ENCODE measurements at regions not wholly inside any gene's neighbourhood (a gene's known extent, or its start where the extent isn't known, plus 50 kb on each side); places are given as distances from the start of the nearest gene placed in this dataset.
"Not testable (repeated sequence)": the region's sequence is repeated elsewhere in the genome, so short reads cannot be mapped to it uniquely, and the experiment has no call there.

DNA sequence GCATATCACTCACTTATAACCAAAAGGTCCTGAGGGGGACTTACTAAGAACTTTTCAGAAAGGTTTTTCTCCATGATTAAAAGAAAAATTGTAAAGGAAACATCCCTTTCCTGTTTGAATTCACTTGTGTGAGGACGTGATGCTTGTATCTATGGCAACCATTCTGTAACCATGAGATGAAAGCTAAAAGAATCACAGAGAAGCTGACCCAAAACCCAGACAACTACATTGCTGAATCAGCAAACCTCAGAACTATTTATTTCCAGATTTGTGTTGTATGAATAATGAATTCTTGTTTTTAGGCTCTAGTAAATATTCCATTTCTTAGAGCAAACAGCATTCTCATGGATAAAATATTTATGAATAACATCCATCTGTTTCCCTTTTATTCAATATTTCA, 91.2 kb downstream of the RCHY1 start:
- DNase-seq (ENCODE audit: low spot score in 2 of 2) = no peak
- no peak overlapping the region for H3K4me3 ChIP-seq (ENCODE audit: low read depth, poor library complexity, severe bottlenecking)
- intact Hi-C loops (cut with DNase I; ENCODE audit: low total_unique reads) = no loop called here
- TF ChIP-seq, protein P1, sequence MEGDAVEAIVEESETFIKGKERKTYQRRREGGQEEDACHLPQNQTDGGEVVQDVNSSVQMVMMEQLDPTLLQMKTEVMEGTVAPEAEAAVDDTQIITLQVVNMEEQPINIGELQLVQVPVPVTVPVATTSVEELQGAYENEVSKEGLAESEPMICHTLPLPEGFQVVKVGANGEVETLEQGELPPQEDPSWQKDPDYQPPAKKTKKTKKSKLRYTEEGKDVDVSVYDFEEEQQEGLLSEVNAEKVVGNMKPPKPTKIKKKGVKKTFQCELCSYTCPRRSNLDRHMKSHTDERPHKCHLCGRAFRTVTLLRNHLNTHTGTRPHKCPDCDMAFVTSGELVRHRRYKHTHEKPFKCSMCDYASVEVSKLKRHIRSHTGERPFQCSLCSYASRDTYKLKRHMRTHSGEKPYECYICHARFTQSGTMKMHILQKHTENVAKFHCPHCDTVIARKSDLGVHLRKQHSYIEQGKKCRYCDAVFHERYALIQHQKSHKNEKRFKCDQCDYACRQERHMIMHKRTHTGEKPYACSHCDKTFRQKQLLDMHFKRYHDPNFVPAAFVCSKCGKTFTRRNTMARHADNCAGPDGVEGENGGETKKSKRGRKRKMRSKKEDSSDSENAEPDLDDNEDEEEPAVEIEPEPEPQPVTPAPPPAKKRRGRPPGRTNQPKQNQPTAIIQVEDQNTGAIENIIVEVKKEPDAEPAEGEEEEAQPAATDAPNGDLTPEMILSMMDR (IDR thresholded peaks at IDR 0.05) = no peak
- no peak for TF ChIP-seq POLR2A (IDR thresholded peaks at IDR 0.05)
- WGBS, 2 donors = 14 to 29% methylated on average over 1 of the region's 1 CpG

DNA sequence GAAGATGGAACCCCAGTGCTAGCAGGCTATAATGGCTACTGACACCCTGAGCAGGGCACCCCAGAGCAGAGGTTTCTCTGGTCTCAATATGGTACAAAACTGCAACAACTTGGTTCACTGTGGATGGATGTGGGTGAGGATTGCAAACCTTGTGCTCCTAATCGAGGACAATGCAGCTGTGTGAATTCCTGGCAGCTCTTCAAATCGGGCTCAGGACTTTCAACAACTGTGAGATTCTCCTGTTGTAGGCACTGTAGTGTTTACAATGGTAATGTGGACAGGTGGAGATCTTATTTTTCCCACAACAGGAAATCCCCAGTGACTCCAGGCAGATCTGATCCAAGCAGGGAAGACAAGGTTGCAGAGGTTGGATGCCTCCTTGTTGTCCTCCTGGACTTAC, 101.5 kb downstream of the RCHY1 start:
- DNase-seq (ENCODE audit: low spot score in 2 of 2) = no peak
- H3K4me3 ChIP-seq (ENCODE audit: low read depth, poor library complexity, severe bottlenecking) = no peak overlapping the region
- 57 to 84% methylated on average over 2 of the region's 2 CpGs for WGBS, 2 donors
- TF ChIP-seq POLR2A (IDR thresholded peaks at IDR 0.05) = no peak
- TF ChIP-seq, protein P1 (IDR thresholded peaks at IDR 0.05) = no peak
- intact Hi-C loops (cut with DNase I; ENCODE audit: low total_unique reads) = no loop called here

DNA sequence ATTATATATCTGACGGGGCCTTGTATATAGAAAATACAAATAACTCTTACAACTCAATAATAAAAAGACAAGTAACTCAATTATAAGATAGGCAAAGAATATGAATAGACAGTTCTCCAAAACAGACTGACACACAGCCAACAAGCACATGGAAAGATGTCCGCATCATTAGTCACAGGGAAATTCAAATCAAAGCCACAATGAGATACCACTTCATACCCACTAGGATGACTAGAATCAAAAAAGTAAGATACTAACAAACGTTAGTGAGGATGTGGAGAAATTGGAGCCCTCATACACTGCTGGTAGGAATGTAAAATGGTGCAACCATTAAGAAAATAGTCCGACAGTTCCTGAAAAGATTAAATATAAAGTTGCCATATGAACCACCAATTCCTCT, 115.7 kb downstream of the RCHY1 start:
- no peak overlapping the region for H3K4me3 ChIP-seq (ENCODE audit: low read depth, poor library complexity, severe bottlenecking)
- no peak for DNase-seq (ENCODE audit: low spot score in 2 of 2)
- intact Hi-C loops (cut with DNase I; ENCODE audit: low total_unique reads) = no loop called here
- no peak for TF ChIP-seq POLR2A (IDR thresholded peaks at IDR 0.05)
- TF ChIP-seq, protein P1 (IDR thresholded peaks at IDR 0.05) = no peak
- WGBS, 2 donors = 83 to 85% methylated on average over 4 of the region's 4 CpGs

DNA sequence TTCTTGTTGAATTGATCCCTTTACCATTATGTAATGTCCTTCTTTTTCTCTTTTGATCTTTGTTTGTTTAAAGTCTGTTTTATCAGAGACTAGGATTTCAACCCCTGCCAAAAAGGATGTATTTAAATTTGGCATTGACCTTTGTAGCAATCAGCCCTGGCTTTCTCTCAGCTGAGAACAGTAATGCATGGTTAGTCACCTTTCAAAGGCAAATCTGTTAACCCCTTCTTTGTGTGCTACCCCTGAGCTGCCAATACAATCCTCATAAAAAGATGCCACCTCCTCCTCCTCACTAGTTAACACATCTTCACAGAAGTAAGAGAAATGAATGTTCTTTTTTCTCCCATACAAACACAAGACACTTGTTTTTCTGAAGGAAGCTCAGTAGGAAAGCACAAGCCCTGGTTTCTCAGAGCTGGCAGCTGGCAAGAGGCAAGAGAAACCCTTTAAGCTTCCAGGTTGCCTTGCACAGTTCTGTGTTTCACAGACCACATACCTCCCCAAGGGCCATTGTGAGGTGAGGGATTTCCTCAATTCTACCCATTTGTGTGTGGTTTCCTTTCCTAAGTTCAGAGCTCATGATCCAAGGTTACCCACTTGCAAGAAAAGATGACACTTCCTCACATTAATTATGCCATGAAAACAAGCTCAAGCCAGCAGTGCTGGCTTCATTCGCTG, 122.6 kb downstream of the RCHY1 start:
- WGBS, 2 donors = 67 to 69% methylated on average over 1 of the region's 1 CpG
- H3K4me3 ChIP-seq (ENCODE audit: low read depth, poor library complexity, severe bottlenecking) = no peak overlapping the region
- no peak for TF ChIP-seq POLR2A (IDR thresholded peaks at IDR 0.05)
- TF ChIP-seq, protein P1 (IDR thresholded peaks at IDR 0.05) = no peak
- intact Hi-C loops (cut with DNase I; ENCODE audit: low total_unique reads) = no loop called here
- no peak for DNase-seq (ENCODE audit: low spot score in 2 of 2)

DNA sequence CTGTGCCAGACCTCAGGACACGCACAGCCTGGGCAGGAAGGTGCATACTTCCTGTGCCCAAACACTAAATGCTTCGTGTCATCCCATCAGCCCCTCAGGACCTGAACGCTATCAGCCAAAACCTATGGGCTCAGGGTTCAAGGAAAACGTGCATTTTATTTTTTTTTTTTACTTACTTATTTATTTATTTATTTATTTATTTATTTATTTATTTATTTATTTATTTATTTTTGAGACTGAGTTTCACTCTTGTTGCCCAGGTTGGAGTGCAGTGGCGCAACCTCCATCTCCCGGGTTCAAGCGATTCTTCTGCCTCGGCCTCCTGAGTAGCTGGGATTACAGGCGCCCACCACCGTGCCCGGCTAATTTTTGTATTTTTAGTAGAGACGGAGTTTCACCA, 127.8 kb downstream of the RCHY1 start:
- 83 to 86% methylated on average over 11 to 12 of the region's 12 CpGs for WGBS, 2 donors
- DNase-seq (ENCODE audit: low spot score in 2 of 2); H3K4me3 ChIP-seq (ENCODE audit: low read depth, poor library complexity, severe bottlenecking); intact Hi-C loops (cut with DNase I; ENCODE audit: low total_unique reads): not testable (repeated sequence)

DNA sequence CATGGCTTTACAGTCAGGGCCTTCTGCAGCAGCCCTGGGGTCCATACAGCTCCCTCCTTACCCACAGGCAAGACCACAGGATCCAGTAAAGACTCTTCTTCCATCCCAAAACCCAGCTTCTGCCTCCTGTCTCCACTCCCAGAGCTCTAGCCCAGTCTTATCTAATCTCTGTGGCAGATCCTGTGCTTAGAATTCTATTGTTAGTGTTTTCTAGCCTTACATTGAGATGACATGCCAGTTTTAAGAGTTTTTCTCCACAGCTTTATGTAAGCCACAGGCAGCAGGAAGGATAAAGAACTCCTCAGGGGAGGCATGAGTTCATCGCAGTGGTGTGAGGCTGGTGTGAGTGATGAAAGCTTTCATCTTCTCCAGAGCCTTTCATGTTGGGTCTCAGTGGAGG, 129.1 kb downstream of the RCHY1 start:
- H3K4me3 ChIP-seq (ENCODE audit: low read depth, poor library complexity, severe bottlenecking) = no peak overlapping the region
- TF ChIP-seq POLR2A (IDR thresholded peaks at IDR 0.05) = no peak
- TF ChIP-seq, protein P1 (IDR thresholded peaks at IDR 0.05) = no peak
- no peak for DNase-seq (ENCODE audit: low spot score in 2 of 2)
- intact Hi-C loops (cut with DNase I; ENCODE audit: low total_unique reads) = no loop called here
- WGBS, 2 donors = 64 to 81% methylated on average over 1 of the region's 1 CpG

Measured in lower leg skin (tissue), 4 donors.